NCI-H146 treated with DMSO at 0.1 percent for 48 hours (cell line): ENCODE measurements at regions not wholly inside any gene's neighbourhood (a gene's known extent, or its start where the extent isn't known, plus 50 kb on each side); places are given as distances from the start of the nearest gene placed in this dataset.

Experiments
- DNase-seq: peaks from one replicate; lab custom pipeline; 2025; ENCODE audit not compliant: unreplicated experiment; lab: John Stamatoyannopoulos, UW

DNA sequence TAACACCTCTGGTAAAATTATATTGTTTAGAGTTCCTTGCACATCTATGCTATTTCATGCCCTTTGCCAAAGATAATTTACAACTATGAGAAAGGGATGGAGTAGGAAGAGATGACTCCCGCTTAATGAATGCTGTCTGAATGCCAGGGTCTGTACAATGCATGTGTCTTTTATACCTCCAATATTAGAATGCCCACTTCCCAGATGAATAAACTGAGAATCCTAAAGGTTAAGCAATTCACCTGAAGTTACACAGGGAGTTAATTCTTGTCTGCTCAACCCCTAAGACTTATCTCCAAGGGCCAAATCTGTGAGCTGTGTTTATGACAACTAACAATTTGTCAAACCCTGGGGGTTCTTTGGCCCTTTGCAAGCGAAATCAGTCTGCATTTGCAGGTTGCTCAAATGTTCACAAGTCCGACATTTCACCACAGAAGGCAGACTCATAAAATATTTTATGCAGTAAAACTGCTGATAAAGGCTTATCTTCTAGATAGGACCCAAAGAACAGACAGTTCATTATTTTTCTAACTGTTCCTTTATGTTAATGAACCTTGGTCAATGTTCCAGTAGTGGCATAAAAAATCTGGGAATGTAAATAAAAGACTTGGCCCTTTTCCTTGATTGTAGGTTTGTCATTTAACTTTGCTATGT lies 50.2 kb upstream of the ATP1A1 start:
- no peak for DNase-seq
